ENCODE measurements at regions not wholly inside any gene's neighbourhood (a gene's known extent, or its start where the extent isn't known, plus 50 kb on each side); places are given as distances from the start of the nearest gene placed in this dataset.

DNA sequence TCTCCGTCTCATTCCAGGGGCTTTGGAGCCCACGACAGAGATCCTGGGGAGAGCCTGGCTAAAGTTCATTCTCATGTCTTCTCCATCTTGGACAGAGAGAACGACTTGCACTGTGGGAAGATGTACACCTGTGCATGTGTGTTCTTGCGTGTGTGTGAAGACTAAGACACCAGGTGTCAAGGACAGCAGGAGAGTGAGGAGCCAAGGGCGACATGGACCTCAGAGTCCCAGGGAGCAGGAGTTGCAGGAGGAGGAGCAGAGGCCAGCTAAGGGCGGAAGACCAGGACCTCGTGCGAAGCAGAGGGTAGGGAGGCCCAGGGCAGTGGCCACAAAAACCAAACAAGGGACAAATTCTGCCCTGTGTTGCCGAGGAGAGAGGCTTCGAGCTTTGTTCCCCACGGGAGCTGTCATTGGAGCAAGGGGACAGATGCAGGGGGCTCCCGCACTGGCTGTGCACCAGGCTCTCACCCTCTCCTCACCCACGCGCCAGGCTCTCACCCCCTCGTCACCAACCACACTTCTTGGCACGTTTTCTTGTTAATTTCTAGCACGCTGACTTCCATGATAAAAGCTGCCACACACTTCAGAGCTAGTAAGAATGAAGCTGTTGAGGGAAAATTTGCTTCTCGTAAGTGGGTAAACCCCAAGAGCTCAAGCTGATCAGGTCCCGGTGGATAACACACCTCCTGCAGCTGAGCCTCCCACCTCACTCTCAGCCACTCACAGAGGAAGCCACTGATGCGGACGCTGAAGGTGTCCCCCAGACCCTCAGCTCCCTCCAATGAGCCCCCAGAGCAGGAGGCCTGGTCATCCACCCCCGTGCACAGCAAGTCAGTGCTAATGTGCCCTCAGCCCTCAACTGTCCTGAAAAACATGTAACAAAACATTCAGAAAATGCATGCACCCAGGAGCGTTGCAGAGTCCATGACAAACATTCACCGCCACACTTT lies 62.6 kb downstream of the DLL1 start:
- no peak for DNase-seq (ENCODE audit: low read depth)
- TF ChIP-seq, protein P1, sequence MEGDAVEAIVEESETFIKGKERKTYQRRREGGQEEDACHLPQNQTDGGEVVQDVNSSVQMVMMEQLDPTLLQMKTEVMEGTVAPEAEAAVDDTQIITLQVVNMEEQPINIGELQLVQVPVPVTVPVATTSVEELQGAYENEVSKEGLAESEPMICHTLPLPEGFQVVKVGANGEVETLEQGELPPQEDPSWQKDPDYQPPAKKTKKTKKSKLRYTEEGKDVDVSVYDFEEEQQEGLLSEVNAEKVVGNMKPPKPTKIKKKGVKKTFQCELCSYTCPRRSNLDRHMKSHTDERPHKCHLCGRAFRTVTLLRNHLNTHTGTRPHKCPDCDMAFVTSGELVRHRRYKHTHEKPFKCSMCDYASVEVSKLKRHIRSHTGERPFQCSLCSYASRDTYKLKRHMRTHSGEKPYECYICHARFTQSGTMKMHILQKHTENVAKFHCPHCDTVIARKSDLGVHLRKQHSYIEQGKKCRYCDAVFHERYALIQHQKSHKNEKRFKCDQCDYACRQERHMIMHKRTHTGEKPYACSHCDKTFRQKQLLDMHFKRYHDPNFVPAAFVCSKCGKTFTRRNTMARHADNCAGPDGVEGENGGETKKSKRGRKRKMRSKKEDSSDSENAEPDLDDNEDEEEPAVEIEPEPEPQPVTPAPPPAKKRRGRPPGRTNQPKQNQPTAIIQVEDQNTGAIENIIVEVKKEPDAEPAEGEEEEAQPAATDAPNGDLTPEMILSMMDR (conservative IDR thresholded peaks at IDR 0.05; ENCODE audit: control insufficient read depth, insufficient read depth, low read depth, low read length) = no peak
- H3K4me3 ChIP-seq (ENCODE audit: control insufficient read depth, low read depth, low read length) = no peak overlapping the region

DNA sequence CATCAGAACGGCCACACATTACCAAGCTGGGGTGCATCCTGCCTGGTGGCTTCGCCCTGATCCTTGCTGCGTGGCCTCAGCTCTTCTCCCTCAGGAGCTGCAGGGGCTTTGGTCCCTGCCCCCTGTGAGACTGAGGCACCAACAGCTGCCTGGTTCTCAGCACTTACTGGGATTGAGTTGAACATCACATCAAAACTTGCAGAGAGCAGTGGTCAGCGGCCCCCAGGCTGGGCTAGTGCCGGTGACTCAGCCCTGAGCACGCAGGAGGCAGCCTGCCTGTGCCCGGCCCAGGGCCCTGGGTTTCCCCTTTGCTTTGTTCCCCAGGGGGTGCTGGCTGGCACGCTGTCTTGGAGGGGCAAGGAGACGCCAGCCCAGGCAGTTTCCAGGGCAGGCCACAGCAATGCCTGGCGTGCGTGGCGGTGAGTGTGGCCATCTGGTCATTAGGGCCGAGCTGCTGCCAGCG lies 63.3 kb downstream of the DLL1 start:
- TF ChIP-seq, protein P1 (conservative IDR thresholded peaks at IDR 0.05; ENCODE audit: control insufficient read depth, insufficient read depth, low read depth, low read length) = no peak

DNA sequence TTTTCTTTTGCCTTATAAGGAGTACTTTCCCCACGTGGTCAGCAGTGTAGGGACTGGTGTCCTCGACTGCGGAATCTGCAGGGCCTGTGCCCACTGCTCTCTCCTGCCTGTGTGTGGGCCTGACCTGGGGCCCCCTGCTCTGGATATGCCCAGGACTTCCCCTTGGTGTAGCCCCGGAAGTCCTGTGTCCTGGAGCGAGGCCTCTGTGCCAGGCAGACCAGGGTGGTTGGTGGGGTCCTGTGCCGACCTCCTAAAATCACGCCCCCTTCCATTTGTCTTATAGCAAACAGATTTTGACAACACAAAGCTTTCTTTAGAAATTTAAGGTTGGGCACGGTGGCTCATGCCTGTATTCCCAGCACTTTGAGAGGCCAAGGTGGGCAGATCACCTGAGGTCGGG lies 64.2 kb downstream of the DLL1 start:
- TF ChIP-seq, protein P1 (conservative IDR thresholded peaks at IDR 0.05; ENCODE audit: control insufficient read depth, insufficient read depth, low read depth, low read length) = no peak
- H3K4me3 ChIP-seq (ENCODE audit: control insufficient read depth, low read depth, low read length) = no peak overlapping the region
- no peak for DNase-seq (ENCODE audit: low read depth)

More for the DNA sequence above, 63.3 kb downstream of the DLL1 start:
- DNase-seq (ENCODE audit: low read depth) = no peak
- H3K4me3 ChIP-seq (ENCODE audit: control insufficient read depth, low read depth, low read length) = no peak overlapping the region

DNA sequence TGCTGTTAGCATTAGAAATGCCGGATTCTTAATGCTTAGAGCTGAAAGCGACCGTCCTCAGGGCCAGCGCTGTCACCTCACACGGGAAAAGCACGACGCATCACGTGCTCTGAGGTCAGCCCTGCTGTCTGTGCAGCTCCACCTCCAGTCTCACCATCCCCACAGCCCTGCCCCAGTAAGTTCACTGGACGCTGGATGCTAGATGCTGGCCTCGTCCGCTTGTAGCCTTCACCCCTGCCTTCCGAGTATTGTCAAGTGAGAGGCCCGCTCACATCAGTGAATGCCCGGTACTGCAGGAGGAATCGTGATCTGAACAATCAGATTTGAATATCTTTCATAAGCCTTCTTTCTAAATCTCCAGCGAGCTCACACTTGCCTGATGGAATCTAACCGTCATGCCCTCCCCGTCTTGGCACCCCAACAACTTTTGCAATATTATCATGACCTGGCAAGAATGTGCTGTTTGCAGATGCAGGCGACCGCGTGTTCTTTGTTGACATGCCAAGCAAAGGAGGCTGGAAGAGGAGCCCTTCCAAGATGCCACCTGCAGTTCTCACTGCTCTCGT lies 64.9 kb downstream of the DLL1 start:
- H3K4me3 ChIP-seq (ENCODE audit: control insufficient read depth, low read depth, low read length) = no peak overlapping the region
- TF ChIP-seq, protein P1 (conservative IDR thresholded peaks at IDR 0.05; ENCODE audit: control insufficient read depth, insufficient read depth, low read depth, low read length) = no peak
- no peak for DNase-seq (ENCODE audit: low read depth)

DNA sequence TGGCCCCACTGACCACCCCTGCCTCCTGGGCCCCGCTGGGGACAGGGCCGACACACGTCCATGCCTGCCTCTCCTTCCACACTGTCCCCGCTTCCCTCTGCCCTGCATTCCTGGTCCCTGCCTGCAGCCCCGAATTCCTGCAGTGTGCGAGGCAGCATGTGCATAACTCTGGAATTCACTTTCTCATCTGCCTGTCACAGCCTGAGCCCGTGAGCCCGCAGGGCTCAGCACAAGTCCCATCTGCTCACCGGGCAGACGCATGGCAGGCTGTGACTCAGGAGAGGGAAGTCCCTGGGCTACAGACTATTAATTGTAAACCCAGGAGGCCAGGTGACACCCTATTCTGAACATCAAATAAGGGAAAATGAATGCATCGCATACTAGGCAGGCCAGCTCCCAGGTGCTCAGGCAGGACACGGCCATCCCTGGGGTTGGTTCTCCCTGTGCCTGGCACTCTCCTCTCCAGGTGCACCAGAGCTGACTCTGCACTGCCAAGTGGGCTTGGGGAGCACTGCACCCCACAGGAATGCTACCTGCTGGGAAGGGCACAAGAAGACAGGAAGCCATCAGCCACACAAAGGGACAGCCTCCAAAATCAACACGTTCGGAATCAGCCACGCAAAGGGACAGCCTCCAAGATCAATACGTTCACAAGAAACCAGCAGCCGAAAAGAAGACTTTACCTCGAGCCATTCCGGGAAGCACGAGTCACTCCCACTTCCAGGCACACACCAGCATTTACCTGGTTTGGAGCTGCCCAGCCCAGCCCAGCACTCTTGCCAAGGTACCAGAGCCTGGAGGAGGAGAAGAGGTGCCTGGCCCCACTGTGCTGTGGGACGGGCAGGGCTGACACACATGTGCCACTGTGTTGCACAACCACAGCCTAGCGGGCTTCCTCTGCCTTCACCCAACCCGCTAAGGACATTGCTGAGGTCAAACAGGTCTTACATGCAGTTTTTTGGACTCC lies 65.9 kb downstream of the DLL1 start:
- TF ChIP-seq, protein P1 (conservative IDR thresholded peaks at IDR 0.05; ENCODE audit: control insufficient read depth, insufficient read depth, low read depth, low read length) = no peak
- H3K4me3 ChIP-seq (ENCODE audit: control insufficient read depth, low read depth, low read length) = no peak overlapping the region
- no peak for DNase-seq (ENCODE audit: low read depth)

All from fibroblast of mammary gland (primary cell).